ENCODE measurements at regions not wholly inside any gene's neighbourhood (a gene's known extent, or its start where the extent isn't known, plus 50 kb on each side); places are given as distances from the start of the nearest gene placed in this dataset.
"Not testable (repeated sequence)": the region's sequence is repeated elsewhere in the genome, so short reads cannot be mapped to it uniquely, and the experiment has no call there.

GRCh38 chr11:134845474-134846327 is 433.7 kb upstream of the B3GAT1 start:
- no peak for DNase-seq (ENCODE audit: low spot score)

GRCh38 chr11:134844838-134845237 is 432.8 kb upstream of the B3GAT1 start:
- no peak for DNase-seq (ENCODE audit: low spot score)

- no peak for DNase-seq (ENCODE audit: low spot score)
Observed at GRCh38 chr11:134843735-134844134, 431.7 kb upstream of the B3GAT1 start.

GRCh38 chr11:134843020-134843419 is 431.0 kb upstream of the B3GAT1 start:
- no peak for DNase-seq (ENCODE audit: low spot score)

- no peak for DNase-seq (ENCODE audit: low spot score)
Observed at GRCh38 chr11:134841972-134842371, 429.9 kb upstream of the B3GAT1 start.

- DNase-seq (ENCODE audit: low spot score) = no peak
Observed at GRCh38 chr11:134841411-134841810, 429.4 kb upstream of the B3GAT1 start.

- DNase-seq (ENCODE audit: low spot score) = no peak
Observed at GRCh38 chr11:134840945-134841344, 428.9 kb upstream of the B3GAT1 start.

GRCh38 chr11:134840165-134840564 is 428.1 kb upstream of the B3GAT1 start:
- DNase-seq (ENCODE audit: low spot score) = not testable (repeated sequence)

- DNase-seq (ENCODE audit: low spot score) = no peak
Observed at GRCh38 chr11:134838708-134839107, 426.7 kb upstream of the B3GAT1 start.

GRCh38 chr11:134837887-134838232 is 425.8 kb upstream of the B3GAT1 start:
- DNase-seq (ENCODE audit: low spot score) = no peak

- no peak for DNase-seq (ENCODE audit: low spot score)
Observed at GRCh38 chr11:134837166-134837886, 425.3 kb upstream of the B3GAT1 start.

- no peak for DNase-seq (ENCODE audit: low spot score)
Observed at GRCh38 chr11:134836561-134836960, 424.5 kb upstream of the B3GAT1 start.

GRCh38 chr11:134835561-134835960 is 423.5 kb upstream of the B3GAT1 start:
- no peak for DNase-seq (ENCODE audit: low spot score)

- no peak for DNase-seq (ENCODE audit: low spot score)
Observed at GRCh38 chr11:134830312-134830711, 418.3 kb upstream of the B3GAT1 start.

GRCh38 chr11:134823970-134824369 is 411.9 kb upstream of the B3GAT1 start:
- DNase-seq (ENCODE audit: low spot score) = no peak

GRCh38 chr11:134822897-134823296 is 410.9 kb upstream of the B3GAT1 start:
- no peak for DNase-seq (ENCODE audit: low spot score)

- DNase-seq (ENCODE audit: low spot score) = no peak
Observed at GRCh38 chr11:134821422-134821821, 409.4 kb upstream of the B3GAT1 start.

GRCh38 chr11:134819041-134819440 is 407.0 kb upstream of the B3GAT1 start:
- no peak for DNase-seq (ENCODE audit: low spot score)

GRCh38 chr11:134818516-134818915 is 406.5 kb upstream of the B3GAT1 start:
- DNase-seq (ENCODE audit: low spot score) = no peak

- DNase-seq (ENCODE audit: low spot score) = no peak
Observed at GRCh38 chr11:134815404-134815803, 403.4 kb upstream of the B3GAT1 start.

- no peak for DNase-seq (ENCODE audit: low spot score)
Observed at GRCh38 chr11:134807997-134808396, 396.0 kb upstream of the B3GAT1 start.

- DNase-seq (ENCODE audit: low spot score) = no peak
Observed at GRCh38 chr11:134802598-134802997, 390.6 kb upstream of the B3GAT1 start.

GRCh38 chr11:134802116-134802515 is 390.1 kb upstream of the B3GAT1 start:
- DNase-seq (ENCODE audit: low spot score) = no peak

GRCh38 chr11:134801570-134801969 is 389.5 kb upstream of the B3GAT1 start:
- no peak for DNase-seq (ENCODE audit: low spot score)

Measured in HuH-7.5 (cell line).